KMS-11 (cell line): ENCODE measurements at regions not wholly inside any gene's neighbourhood (a gene's known extent, or its start where the extent isn't known, plus 50 kb on each side); places are given as distances from the start of the nearest gene placed in this dataset.

Source experiments
- H2AFZ ChIP-seq: fragments of 200-600 bp; sonication (generic); 2 replicates; pipeline ENCODE4 v1.6.1; 2016; ENCODE audit warnings: antibody characterized with exemption, mixed run types, low read depth
- H3K27ac ChIP-seq: fragments of 200-600 bp; sonication (generic); 2 replicates; pipeline ENCODE4 v1.6.1; 2016; ENCODE audit warnings: mild to moderate bottlenecking, mixed run types
- H3K27me3 ChIP-seq: fragments of 200-600 bp; sonication (generic); 2 replicates; pipeline ENCODE4 v1.6.1; 2017; ENCODE audit warnings: mild to moderate bottlenecking, low read depth, mixed run types, moderate library complexity; ENCODE audit not compliant: insufficient read depth
- H3K36me3 ChIP-seq: fragments of 200-600 bp; sonication (generic); 2 replicates; pipeline ENCODE4 v1.6.1; 2017; ENCODE audit warnings: mild to moderate bottlenecking, mixed run types; ENCODE audit not compliant: insufficient read depth
- H3K4me1 ChIP-seq: fragments of 200-600 bp; sonication (generic); 2 replicates; pipeline ENCODE4 v1.6.1; 2016; ENCODE audit warnings: mild to moderate bottlenecking, low read depth, mixed run types; ENCODE audit not compliant: poor library complexity, severe bottlenecking
- H3K4me2 ChIP-seq: fragments of 200-600 bp; sonication (generic); 2 replicates; pipeline ENCODE4 v1.7.0; 2016; ENCODE audit warnings: mild to moderate bottlenecking, mixed run types
- H3K4me3 ChIP-seq: fragments of 200-600 bp; sonication (generic); IDR thresholded peaks from 2 replicates; pipeline ENCODE4 v1.6.1; 2017; ENCODE audit warnings: low read depth, low read length, mixed read lengths; ENCODE audit not compliant: insufficient read depth
- H3K79me2 ChIP-seq: fragments of 200-600 bp; sonication (generic); 2 replicates; pipeline ENCODE4 v1.6.1; 2016; ENCODE audit warnings: low read depth, mixed run types; ENCODE audit not compliant: insufficient read depth
- H3K9ac ChIP-seq: fragments of 200-600 bp; sonication (generic); 2 replicates; pipeline ENCODE4 v1.6.1; 2016; ENCODE audit warnings: mild to moderate bottlenecking, mixed run types
- H4K20me1 ChIP-seq: fragments of 200-600 bp; sonication (generic); 2 replicates; pipeline ENCODE4 v1.6.1; 2016; ENCODE audit warnings: mild to moderate bottlenecking, mixed run types; ENCODE audit not compliant: insufficient read depth
- TF ChIP-seq, protein P1 (sequence below): fragments of 200-600 bp; sonication (generic); conservative IDR thresholded peaks from 2 replicates; pipeline ENCODE4 v1.6.1; 2017; ENCODE audit warnings: low read depth, mild to moderate bottlenecking, antibody characterized with exemption, low read length, moderate library complexity, mixed read lengths

- no peaks in the 10 kb centered on the region for H3K27me3 ChIP-seq
- TF ChIP-seq, protein P1, sequence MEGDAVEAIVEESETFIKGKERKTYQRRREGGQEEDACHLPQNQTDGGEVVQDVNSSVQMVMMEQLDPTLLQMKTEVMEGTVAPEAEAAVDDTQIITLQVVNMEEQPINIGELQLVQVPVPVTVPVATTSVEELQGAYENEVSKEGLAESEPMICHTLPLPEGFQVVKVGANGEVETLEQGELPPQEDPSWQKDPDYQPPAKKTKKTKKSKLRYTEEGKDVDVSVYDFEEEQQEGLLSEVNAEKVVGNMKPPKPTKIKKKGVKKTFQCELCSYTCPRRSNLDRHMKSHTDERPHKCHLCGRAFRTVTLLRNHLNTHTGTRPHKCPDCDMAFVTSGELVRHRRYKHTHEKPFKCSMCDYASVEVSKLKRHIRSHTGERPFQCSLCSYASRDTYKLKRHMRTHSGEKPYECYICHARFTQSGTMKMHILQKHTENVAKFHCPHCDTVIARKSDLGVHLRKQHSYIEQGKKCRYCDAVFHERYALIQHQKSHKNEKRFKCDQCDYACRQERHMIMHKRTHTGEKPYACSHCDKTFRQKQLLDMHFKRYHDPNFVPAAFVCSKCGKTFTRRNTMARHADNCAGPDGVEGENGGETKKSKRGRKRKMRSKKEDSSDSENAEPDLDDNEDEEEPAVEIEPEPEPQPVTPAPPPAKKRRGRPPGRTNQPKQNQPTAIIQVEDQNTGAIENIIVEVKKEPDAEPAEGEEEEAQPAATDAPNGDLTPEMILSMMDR, result no peak
- H3K27ac ChIP-seq, result no peak overlapping the region
- H3K9ac ChIP-seq, result no peak overlapping the region
- no peak overlapping the region for H2AFZ ChIP-seq
- H3K4me1 ChIP-seq, result no peaks in the 10 kb centered on the region
- no peak overlapping the region for H3K4me3 ChIP-seq
- H3K79me2 ChIP-seq, result no peaks in the 10 kb centered on the region
- no peaks in the 10 kb centered on the region for H3K36me3 ChIP-seq
- no peaks in the 10 kb centered on the region for H4K20me1 ChIP-seq
- no peak overlapping the region for H3K4me2 ChIP-seq
These were observed 127.0 kb upstream of the TIAM1 start for GRCh38 chr21:31470896-31471694.

- TF ChIP-seq, protein P1, result no peak
- Histone ChIP-seq H3K27me3 (no peaks in the 10 kb centered on the region), H4K20me1 (no peaks in the 10 kb centered on the region), H3K36me3 (no peaks in the 10 kb centered on the region), H3K9ac (no peak overlapping the region), H3K4me3 (no peak overlapping the region), H3K4me1 (no peaks in the 10 kb centered on the region), H2AFZ (no peak overlapping the region), H3K79me2 (no peaks in the 10 kb centered on the region), H3K27ac (no peak overlapping the region), H3K4me2 (no peak overlapping the region)
These were observed 116.9 kb upstream of the TIAM1 start for GRCh38 chr21:31460980-31461379.

DNA sequence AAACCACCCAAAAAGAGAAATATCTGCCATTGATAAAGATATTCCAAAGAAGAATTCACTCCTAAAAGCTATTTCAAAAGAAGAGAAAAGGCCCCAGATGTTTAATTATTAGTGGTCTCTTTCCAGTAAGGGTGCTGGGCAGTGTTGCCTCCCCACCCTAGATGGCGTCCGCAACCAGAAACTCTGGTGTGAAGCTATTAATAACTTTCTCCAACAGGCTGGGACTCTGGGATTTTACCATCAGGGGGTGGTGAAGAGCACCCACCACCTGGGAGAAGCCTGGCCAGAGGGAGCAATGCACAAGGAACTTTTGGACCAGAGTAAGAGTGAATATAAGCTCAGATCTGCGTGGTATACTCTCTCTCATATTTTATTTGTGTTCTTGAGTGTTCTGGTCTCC is 115.4 kb upstream of the TIAM1 start:
- H3K79me2 ChIP-seq, result no peaks in the 10 kb centered on the region
- no peaks in the 10 kb centered on the region for H3K27me3 ChIP-seq
- TF ChIP-seq, protein P1, result no peak
- no peaks in the 10 kb centered on the region for H3K4me1 ChIP-seq
- no peak overlapping the region for H3K27ac ChIP-seq
- H3K9ac ChIP-seq, result no peak overlapping the region
- H3K4me2 ChIP-seq, result no peak overlapping the region
- H2AFZ ChIP-seq, result no peak overlapping the region
- no peaks in the 10 kb centered on the region for H4K20me1 ChIP-seq
- H3K4me3 ChIP-seq, result no peak overlapping the region
- H3K36me3 ChIP-seq, result no peaks in the 10 kb centered on the region

- Histone ChIP-seq H3K27me3 (no peaks in the 10 kb centered on the region), H3K79me2 (no peaks in the 10 kb centered on the region), H3K4me3 (no peak overlapping the region), H3K9ac (no peak overlapping the region), H3K4me2 (no peak overlapping the region), H3K27ac (no peak overlapping the region), H3K4me1 (no peaks in the 10 kb centered on the region), H2AFZ (no peak overlapping the region), H4K20me1 (no peaks in the 10 kb centered on the region), H3K36me3 (no peaks in the 10 kb centered on the region)
- TF ChIP-seq, protein P1, result 0 out of 2 replicates have a peak, but pooled peaks have one; percentile 16
These were observed 113.6 kb upstream of the TIAM1 start for GRCh38 chr21:31457675-31458074.
